DOHH2 (cell line): ENCODE measurements at regions not wholly inside any gene's neighbourhood (a gene's known extent, or its start where the extent isn't known, plus 50 kb on each side); places are given as distances from the start of the nearest gene placed in this dataset.

Experiments
- CTCF ChIP-seq: fragments of 200-600 bp; sonication (generic); IDR thresholded peaks from one replicate; pipeline ENCODE4 v1.5.1; 2014; ENCODE audit warnings: antibody characterized with exemption, mild to moderate bottlenecking, low read depth, low read length; ENCODE audit not compliant: poor library complexity, severe bottlenecking
- EZH2phosphoT487 ChIP-seq: fragments of 200-600 bp; sonication (generic); IDR thresholded peaks from 2 replicates; pipeline ENCODE4 v1.6.1; 2017; ENCODE audit warnings: borderline replicate concordance, mild to moderate bottlenecking, antibody characterized with exemption, low read length, moderate library complexity, mixed read lengths

- TF ChIP-seq CTCF (no peak), EZH2phosphoT487 (no peak)
These were observed 129.7 kb downstream of the GPAM start for GRCh38 chr10:112053895-112054294.
